ENCODE measurements at regions not wholly inside any gene's neighbourhood (a gene's known extent, or its start where the extent isn't known, plus 50 kb on each side); places are given as distances from the start of the nearest gene placed in this dataset.
"Not testable (repeated sequence)": the region's sequence is repeated elsewhere in the genome, so short reads cannot be mapped to it uniquely, and the experiment has no call there.

DNA sequence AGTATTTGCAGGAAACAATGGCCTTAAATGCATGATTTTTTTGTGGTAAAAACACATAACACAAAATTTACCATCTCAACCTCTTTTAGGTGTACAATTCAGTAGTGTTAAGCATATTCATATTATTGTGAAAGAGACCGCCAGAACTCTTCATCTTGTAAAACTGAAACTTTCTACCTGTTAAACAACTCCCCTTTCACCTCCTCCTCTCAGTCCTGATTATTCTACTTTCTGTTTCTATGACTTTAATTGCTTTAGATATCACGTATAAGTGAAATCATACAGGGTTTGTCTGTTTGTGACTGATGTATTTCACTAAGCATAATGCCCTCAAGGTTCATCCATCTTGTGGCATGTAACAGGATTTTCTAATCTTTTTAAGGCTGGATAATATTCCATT lies 353.4 kb downstream of the ADAMTS20 start:
- no peak overlapping the region for H3K4me3 ChIP-seq (ENCODE audit: low read length)
- DNase-seq (ENCODE audit: low read depth, low spot score), result no peak

DNA sequence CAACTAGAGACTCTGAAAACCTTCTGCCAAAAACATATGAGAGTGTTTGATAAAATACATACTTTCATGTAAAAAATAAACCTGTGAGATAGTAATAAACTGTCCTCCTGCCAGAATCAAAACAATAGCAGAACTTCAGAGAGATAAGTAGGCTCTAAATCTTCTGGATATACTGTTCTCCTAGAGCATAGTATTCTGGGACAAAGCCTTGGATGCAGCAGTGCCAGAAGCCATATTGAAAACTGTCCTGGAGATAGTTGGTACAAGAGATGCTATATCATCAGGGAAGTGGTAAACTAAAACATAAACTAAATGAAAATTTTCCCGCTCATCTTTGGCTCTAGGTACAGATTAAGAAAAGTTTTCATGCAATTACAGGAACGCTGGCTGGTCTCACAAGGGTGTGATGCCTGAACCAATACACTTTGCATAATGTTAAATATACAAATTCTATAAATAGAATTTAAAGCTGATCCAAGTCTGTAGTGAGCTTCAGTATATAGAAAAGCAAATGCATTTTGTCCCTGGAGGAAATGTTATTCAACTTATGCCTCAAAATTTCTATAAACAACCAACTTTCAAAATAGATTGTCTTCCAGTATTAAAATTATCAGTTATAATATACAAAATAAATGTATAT lies 355.6 kb downstream of the ADAMTS20 start:
- no peak for DNase-seq (ENCODE audit: low read depth, low spot score)
- H3K4me3 ChIP-seq (ENCODE audit: low read length), result no peak overlapping the region

DNA sequence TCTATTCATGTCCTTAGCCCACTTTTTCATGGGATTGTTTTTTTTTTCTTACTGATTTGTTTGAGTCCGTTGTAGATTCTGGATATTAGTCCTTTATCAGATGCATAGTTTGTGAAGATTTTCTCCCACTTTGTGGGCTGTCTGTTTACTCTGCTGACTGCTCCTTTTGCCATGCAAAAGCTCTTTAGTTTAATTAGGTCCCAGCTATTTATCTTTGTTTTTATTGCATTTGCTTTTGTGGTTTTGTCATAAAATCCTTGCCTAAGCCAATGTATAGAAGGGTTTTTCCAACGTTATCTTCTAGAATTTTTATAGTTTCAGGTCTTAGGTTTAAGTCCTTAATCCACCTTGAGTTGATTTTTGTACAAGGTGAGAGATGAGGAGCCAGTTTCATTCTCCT lies 358.9 kb downstream of the ADAMTS20 start:
- not testable (repeated sequence) for H3K4me3 ChIP-seq (ENCODE audit: low read length); DNase-seq (ENCODE audit: low read depth, low spot score)

DNA sequence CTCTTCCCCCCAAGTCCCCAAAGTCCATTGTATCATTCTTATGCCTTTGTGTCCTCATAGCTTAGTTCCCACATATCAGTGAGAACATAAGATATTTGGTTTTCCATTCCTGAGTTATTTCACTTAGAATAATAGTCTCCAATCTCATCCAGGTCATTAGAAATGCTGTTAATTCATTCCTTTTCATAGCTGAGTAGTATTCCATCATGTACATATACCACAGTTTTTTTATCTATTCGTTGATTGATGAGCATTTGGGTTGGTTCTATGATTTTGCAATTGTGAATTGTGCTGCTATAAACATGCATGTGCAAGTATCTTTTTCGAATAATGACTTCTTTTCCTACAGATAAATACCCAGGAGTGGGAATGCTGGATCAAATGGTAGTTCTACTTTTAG lies 359.6 kb downstream of the ADAMTS20 start:
- H3K4me3 ChIP-seq (ENCODE audit: low read length); DNase-seq (ENCODE audit: low read depth, low spot score): not testable (repeated sequence)

DNA sequence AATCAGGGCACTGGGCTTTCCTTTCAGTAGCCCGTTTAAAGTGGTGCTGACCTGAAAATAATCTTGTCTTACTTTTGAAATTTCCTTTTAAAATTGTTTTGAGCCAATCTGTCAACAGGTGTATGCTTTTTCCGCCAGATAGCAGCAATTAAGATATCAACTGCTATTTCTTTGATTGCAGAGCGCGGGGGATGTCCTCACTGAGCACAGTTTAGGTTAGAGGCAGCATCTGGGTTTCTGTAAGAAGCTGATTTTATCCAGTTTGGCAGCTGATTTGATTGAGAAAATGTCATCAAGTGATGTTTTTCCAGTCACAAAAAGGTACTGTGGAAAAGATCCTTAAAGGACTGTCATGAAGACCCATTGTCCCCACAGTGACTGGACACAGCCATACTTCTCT lies 371.8 kb downstream of the ADAMTS20 start:
- no peak for DNase-seq (ENCODE audit: low read depth, low spot score)
- H3K4me3 ChIP-seq (ENCODE audit: low read length), result no peak overlapping the region

DNA sequence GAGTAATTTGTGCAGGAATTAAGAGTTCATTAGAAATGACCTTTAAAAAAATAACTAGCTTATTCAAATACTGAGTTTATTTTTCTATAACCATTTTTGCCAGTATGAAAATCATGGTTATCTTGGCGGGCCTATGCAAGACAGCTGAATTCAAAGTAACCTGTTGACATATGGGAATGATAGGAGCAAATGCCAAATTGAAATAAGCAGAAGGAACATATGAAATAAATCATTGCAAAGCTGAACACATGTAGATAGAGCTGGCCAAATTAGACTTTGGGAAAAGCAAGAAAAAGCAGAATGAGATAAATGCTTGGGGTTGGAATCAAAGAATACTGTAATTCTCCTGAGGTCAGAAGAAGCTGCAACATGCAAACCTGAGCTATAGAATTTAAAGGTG lies 372.5 kb downstream of the ADAMTS20 start:
- H3K4me3 ChIP-seq (ENCODE audit: low read length), result no peak overlapping the region
- no peak for DNase-seq (ENCODE audit: low read depth, low spot score)

DNA sequence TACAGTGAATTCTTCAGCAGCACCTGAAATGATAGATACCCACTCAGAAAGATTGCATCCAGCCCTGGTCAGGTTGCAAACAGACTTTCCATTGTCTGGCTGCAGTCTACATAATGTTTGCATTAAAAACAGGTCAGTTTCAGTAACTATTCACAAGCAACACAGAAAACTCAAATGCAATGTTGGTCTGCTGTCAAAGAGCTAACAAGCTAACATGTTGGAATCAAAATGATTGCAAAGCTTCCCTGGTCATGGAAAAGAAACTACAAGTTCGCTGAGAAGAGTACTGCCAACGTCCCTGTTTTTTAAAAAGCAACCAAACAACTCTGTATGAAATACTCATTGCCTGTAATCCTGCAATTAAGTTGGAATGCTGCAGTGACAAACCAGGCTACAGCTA lies 374.7 kb downstream of the ADAMTS20 start:
- H3K4me3 ChIP-seq (ENCODE audit: low read length), result no peak overlapping the region
- DNase-seq (ENCODE audit: low read depth, low spot score), result no peak

DNA sequence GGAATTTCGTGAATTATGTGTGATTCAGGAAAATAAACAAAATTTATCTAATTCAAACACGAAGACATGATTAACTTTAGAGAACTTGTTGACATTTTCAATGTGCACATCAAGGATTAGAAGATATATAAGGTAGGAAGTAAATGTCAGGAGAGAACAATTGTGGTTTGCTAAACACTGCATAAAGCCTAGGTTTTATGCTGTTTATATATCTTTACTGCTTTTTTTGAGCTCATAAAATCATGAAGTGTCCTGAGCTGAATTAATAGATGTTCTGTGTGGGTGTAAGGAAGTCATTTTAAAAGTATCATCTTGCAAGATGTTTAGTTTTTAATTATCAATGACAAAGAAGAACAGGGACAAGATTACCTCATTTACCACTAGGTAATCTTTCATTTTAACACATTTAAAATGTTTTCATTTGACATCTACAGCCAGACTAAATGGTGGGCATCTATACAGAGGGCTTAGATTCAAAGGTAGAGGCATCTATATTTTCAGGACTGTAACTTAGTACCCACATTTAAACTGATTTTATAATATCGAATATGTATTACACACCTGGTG lies 382.8 kb downstream of the ADAMTS20 start:
- DNase-seq (ENCODE audit: low read depth, low spot score), result no peak
- no peak overlapping the region for H3K4me3 ChIP-seq (ENCODE audit: low read length)

DNA sequence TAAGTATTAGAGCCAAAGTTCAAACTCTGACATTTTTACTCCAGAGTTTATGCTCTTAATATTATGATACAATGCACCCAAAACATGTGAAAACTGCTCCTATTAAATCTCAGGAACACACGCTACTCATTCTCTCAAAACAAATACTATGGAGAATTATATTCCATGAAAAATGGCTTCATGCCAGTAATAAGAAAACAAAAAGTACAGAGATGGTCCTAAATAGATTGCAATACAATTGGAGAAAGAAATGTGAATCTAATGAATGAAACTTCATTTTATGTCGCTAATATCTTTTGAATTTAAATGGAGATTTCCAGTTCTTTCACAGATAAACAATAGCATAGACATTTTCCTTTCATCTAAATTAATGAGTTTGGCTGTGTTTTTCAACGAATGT lies 384.3 kb downstream of the ADAMTS20 start:
- H3K4me3 ChIP-seq (ENCODE audit: low read length), result no peak overlapping the region

DNA sequence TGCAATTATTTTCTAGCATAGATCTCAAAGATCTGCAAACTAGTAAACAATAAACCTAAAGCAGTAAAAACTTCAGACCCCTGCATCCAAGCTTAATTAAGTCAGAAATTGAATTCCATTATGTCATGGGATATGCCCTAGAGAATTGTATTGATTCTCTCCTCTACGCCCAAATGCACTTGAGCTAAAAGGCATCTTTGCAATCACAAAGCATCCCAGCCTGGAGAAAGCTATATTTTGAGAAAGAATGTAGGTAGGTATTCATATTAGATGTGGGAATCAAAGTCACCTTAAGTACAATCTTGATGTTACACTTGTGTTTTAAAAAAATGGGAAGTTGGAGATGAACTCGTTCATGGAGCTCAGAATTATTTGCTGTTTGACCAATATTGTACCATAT lies 386.7 kb downstream of the ADAMTS20 start:
- no peak for DNase-seq (ENCODE audit: low read depth, low spot score)
- no peak overlapping the region for H3K4me3 ChIP-seq (ENCODE audit: low read length)

More for the DNA sequence above, 384.3 kb downstream of the ADAMTS20 start:
- no peak for DNase-seq (ENCODE audit: low read depth, low spot score)

DNA sequence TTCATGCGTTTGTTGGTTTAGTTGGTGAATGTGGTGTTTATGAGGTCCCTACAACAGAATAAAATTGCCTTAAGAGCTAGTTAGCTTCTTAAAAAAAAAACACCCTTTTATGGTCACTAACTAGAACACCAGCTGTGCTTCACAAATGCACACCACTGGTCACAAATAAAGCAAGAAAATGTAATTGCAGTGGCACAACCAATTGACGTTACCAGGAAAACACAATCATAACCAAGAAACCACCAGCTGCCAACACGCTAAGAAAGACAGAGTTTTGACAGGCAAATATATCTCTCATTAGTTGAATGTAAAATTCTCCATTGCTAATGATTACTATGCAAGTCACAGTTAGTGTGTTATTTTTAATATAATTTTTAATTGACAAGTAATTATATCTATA lies 389.9 kb downstream of the ADAMTS20 start:
- no peak for DNase-seq (ENCODE audit: low read depth, low spot score)
- H3K4me3 ChIP-seq (ENCODE audit: low read length), result no peak overlapping the region

DNA sequence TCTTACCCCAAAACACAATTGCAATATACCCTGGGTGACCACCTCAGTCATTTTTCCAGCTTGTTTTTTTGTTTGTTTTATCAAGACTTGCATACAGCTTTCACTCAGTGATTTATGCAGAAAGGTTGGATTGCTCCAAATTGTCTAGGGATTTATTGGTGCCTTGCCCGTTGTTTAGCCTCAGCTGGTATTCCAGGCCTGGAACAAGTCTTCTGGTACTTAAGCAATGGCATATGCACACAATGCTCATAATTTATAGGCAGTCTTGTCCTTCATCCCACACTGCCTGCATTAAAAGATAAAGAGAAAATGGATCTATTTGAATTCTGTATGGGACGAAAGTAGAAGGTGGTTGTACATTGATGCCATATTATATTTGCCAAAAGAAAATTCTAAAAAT lies 392.5 kb downstream of the ADAMTS20 start:
- no peak for DNase-seq (ENCODE audit: low read depth, low spot score)
- H3K4me3 ChIP-seq (ENCODE audit: low read length), result no peak overlapping the region

DNA sequence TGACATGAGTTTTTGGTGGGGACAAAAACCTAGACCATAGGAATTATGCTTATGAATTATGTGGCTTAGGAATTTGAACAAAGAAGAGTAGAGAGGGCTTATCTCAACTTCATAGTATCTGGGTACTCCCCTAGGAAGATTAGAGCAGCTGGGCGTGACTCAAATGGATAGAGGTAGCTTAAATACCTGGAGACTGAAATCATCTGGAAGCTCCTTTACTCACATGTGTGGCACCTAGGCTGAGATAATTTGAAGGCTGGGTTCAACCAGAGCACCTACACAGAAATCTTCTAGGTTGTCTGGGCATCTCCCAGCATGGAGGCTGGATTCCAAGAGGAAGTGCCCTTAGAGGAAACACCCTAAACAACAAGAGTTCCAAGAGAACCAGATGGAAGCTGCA lies 393.9 kb downstream of the ADAMTS20 start:
- no peak for DNase-seq (ENCODE audit: low read depth, low spot score)
- H3K4me3 ChIP-seq (ENCODE audit: low read length), result no peak overlapping the region

DNA sequence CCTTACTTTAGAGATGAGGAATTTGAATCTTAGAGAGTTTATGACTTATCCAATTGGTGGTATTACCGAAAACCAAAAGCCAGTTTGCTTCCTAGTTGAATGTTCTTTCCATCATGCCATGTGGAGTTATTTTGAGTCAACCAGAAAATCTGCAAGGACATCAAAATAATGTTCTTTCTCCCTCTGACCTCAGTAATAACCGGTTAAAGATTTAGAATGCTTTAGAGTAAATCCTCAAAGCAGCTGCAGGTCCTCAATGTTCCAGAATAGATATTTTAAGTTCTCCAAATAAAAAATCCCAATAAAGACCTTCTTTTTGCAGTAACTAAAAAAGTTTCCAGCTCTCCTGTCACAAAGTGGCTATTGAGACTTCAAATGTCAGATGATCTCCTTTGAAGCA lies 396.6 kb downstream of the ADAMTS20 start:
- no peak overlapping the region for H3K4me3 ChIP-seq (ENCODE audit: low read length)
- DNase-seq (ENCODE audit: low read depth, low spot score), result no peak

DNA sequence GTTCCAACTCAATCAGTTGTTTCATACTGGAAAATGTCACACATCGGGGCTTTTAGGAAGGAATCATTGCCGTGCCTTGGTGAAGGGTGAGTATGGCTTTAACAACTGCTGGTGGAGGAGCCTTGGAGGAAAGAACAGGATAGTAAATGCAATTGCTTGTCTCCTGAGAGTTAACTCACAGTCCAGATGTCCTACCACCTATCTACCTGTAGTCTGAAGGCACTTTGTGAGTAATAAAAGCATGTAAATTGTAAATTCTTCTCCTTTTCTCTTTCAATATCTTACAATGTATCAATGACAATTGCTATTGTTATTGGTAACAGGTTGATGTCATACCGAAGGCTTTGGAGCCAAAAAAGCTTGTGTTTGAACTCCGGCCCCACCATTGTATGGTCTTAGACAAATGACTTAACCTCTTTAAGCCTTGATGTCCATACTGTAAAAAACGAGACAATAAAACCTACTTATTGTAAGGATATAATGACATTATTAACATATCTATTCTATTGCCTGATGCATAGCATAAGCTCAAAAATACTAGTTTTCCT lies 397.4 kb downstream of the ADAMTS20 start:
- no peak for DNase-seq (ENCODE audit: low read depth, low spot score)
- H3K4me3 ChIP-seq (ENCODE audit: low read length), result no peak overlapping the region

DNA sequence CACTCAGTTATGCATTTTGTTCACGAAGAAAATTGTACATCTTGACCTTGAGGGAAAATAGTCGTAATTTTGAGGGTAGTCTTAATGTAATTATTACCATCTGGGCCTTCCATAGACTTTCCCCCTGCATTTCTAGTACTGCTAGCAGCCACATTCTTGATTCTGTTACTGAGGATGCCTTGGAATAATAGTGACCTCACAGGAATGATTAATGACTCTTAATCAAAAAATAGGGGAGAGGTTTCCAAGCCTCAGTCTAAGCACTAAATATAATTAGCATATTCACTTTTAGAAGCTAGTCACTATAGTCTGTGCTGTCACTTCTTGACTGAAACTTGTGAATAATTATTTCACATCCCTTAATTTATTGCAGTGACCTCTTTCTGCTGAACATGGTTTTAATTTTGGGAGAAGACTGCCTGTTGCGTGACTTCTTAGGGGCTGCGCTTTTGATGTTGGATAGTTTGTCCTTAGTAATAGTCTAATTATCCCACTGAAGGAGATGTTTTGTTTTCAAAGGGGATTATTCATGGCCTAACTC lies 400.5 kb downstream of the ADAMTS20 start:
- H3K4me3 ChIP-seq (ENCODE audit: low read length), result no peak overlapping the region
- no peak for DNase-seq (ENCODE audit: low read depth, low spot score)

DNA sequence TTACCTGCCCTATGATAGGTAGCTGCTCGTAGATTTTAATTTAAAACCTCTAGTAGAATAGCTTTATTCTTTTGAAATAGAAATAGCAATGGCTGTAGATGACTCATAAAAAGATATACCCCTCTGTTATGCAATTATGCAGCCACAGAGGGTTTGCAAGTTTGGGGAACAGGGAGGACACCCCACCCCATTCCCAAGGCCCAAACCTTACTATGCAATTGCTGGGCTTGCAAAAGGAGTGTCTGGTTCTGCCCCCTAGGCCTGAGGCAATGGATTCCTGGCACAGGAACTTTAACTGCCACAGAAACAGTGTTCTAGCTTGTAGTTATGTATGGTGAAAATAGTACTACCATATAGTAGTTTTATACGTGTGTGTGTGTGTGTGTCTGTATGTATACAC lies 403.3 kb downstream of the ADAMTS20 start:
- no peak for DNase-seq (ENCODE audit: low read depth, low spot score)
- no peak overlapping the region for H3K4me3 ChIP-seq (ENCODE audit: low read length)

DNA sequence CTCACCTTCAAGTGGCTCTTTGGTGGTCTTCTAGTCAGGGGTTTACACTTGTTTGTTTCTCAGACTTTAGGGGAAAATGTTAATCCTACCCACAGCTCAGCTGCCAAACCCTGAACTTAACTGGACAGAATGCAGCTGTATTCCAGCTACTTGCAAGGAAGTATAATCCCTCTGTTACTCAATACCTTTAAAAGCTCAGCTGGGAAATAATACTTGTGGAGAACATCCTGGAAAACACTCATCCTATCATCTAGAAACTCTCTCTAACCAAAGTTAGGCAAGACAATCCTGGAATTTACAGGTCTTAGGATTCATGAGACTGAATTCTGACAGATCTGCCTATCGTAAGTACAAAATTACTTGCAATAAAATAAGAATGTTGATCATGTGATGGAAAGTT lies 404.1 kb downstream of the ADAMTS20 start:
- no peak overlapping the region for H3K4me3 ChIP-seq (ENCODE audit: low read length)
- no peak for DNase-seq (ENCODE audit: low read depth, low spot score)

DNA sequence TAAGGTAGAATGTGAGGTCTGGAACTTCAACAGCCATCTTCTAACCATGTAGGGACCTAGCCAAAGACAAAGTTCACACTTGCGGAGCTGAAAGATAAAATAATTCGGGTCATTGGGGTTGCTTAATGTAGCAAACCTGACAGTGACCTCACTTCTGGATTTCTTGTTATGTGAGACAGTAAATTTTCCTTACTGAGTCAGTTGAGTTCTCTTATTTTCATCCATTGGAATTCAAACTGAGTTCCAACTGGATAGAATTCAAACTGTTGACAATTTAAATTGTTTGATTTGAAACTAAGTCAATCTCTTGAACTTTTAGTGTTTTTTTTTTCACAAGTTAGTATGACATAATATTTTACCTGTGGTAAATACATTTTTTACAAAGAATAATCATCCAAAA lies 406.5 kb downstream of the ADAMTS20 start:
- DNase-seq (ENCODE audit: low read depth, low spot score), result no peak
- no peak overlapping the region for H3K4me3 ChIP-seq (ENCODE audit: low read length)

DNA sequence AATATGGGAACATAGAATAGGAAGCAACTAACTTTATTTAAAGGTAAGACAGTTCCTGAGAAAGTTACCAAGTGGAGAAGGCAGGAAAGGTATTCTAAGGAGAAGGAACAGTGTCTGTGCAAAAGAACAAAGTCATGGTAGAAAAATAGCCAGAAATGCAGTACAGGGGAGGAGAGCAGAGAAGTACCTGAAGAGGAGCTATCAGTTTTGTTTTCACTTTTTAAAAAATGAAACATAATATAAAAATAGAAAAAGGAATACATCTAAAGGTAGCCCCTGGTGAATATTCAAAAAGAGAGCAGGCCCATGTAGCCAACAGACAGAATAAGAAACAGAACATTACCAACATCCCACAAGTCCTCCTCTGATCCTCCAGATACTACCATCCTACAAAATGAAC lies 408.7 kb downstream of the ADAMTS20 start:
- DNase-seq (ENCODE audit: low read depth, low spot score), result no peak
- no peak overlapping the region for H3K4me3 ChIP-seq (ENCODE audit: low read length)

DNA sequence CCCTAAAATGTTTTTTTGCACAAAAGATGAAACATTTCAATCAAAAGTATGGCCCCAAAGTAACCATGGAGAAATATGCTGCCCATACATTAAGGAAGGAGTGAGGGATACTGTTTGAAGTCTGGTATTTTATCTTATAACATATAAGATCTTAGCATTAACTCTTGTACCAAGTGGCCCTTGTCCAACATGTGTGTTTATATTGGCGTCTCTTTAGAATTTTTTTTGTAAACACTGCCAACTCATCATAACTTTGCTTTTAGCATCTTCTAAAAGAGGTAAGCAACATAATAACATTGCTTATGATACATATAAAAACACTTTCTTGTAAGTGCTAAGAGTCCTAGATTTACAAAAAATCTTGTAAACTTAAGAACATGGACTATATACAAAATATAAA lies 419.7 kb downstream of the ADAMTS20 start:
- no peak overlapping the region for H3K4me3 ChIP-seq (ENCODE audit: low read length)
- DNase-seq (ENCODE audit: low read depth, low spot score), result no peak
